HepG2 (cell line): ENCODE measurements at regions not wholly inside any gene's neighbourhood (a gene's known extent, or its start where the extent isn't known, plus 50 kb on each side); places are given as distances from the start of the nearest gene placed in this dataset.
A peak's percentile ranks its signal among the peaks of the same experiment; 100 is the strongest.

ENCODE experiments used
- ATF7 ChIP-seq, 2 experiments: fragments of 450-650 bp in 1 of 2; sonication (generic) in 1 of 2; formaldehyde crosslinking in 1 of 2; IDR thresholded peaks; 2 replicates each; pipeline versions ENCODE4 v1.4.0 to v1.6.1; 2016 to 2020; ENCODE audit warnings: antibody characterized with exemption in 1 of 2, mild to moderate bottlenecking in 1 of 2, missing genetic modification reagents in 1 of 2
- CEBPB ChIP-seq: IDR thresholded peaks from 2 replicates; pipeline ENCODE4 v1.6.1; 2011; ENCODE audit warnings: low read depth, low read length, improper control_type of control experiment, borderline replicate concordance
- E2F1 ChIP-seq: sonication (generic); formaldehyde crosslinking; IDR thresholded peaks from 2 replicates; pipeline ENCODE4 v1.5.0; 2020; ENCODE audit warnings: missing genetic modification reagents
- HOXA5 ChIP-seq: sonication (generic); formaldehyde crosslinking; IDR thresholded peaks from 2 replicates; pipeline ENCODE4 v1.4.0; 2020; ENCODE audit warnings: missing genetic modification reagents
- MAFG ChIP-seq: sonication (generic); formaldehyde crosslinking; IDR thresholded peaks from 2 replicates; pipeline ENCODE4 v1.5.1; 2020; ENCODE audit warnings: mild to moderate bottlenecking, missing genetic modification reagents
- NR2F6 ChIP-seq, 2 experiments: IDR thresholded peaks; 2 replicates each; pipeline ENCODE4 v1.6.1; 2016; ENCODE audit warnings: antibody characterized with exemption in 1 of 2, mild to moderate bottlenecking in 1 of 2
- ZNF343 ChIP-seq: sonication (generic); formaldehyde crosslinking; IDR thresholded peaks from 2 replicates; pipeline ENCODE4 v1.4.0; 2020; ENCODE audit warnings: mild to moderate bottlenecking, missing genetic modification reagents
- ZNF407 ChIP-seq: sonication (generic); formaldehyde crosslinking; IDR thresholded peaks from one replicate; pipeline ENCODE4 v1.5.1; 2020; ENCODE audit warnings: mild to moderate bottlenecking, missing genetic modification reagents; ENCODE audit errors: not compliant biosample characterization
- ZNF446 ChIP-seq: sonication (generic); formaldehyde crosslinking; IDR thresholded peaks from 2 replicates; pipeline ENCODE4 v1.5.0; 2020; ENCODE audit warnings: mild to moderate bottlenecking, missing genetic modification reagents

- no peak for TF ChIP-seq ZNF407 (CRISPR knock-in tag)
- peak; percentile 83 for TF ChIP-seq ATF7 (IDR thresholded peaks at IDR 0.05)
- no peak for TF ChIP-seq ATF7 (CRISPR knock-in tag; IDR thresholded peaks at IDR 0.05)
- TF ChIP-seq NR2F6 (IDR thresholded peaks at IDR 0.05), result no peak
- no peak for TF ChIP-seq NR2F6 (CRISPR knock-in tag; IDR thresholded peaks at IDR 0.05)
- TF ChIP-seq CEBPB, result peak; percentile 36; the same call in 1 of the 2 replicates
- TF ChIP-seq ZNF343 (CRISPR knock-in tag), result no peak
- no peak for TF ChIP-seq ZNF446 (CRISPR knock-in tag)
- TF ChIP-seq HOXA5 (CRISPR knock-in tag), result no peak
- no peak for TF ChIP-seq MAFG (CRISPR knock-in tag)
- TF ChIP-seq E2F1 (CRISPR knock-in tag), result no peak
These were observed 118.5 kb downstream of the EN1 start (continued) for GRCh38 chr2:118728984-118729383.
